ENCODE measurements at regions not wholly inside any gene's neighbourhood (a gene's known extent, or its start where the extent isn't known, plus 50 kb on each side); places are given as distances from the start of the nearest gene placed in this dataset.

DNA sequence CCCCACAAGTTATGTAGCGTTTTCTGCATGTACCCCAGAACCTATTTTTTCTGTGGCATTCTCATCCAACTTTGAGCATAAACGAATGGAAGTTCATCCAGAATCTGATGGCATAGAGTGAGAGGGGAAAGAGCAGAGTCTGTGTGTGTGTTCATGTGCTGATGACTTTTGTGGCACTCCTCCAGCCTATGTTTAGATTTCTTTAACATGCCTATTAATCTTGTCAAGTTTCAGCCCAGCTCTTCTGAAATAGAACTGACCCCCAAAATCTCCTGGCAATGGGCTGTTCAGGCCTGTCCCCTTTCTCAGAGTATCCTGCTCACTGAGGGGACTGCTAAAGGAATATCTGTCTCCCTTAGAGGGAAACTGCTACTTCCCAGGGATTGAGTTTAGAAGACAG is 56.4 kb upstream of the NEO1 start:
- H3K4me1 ChIP-seq (ENCODE audit: low read depth): peaks cover 9% of the 10 kb centered on the region
- H3K36me3 ChIP-seq: no peaks in the 10 kb centered on the region
- no peak overlapping the region for H3K27ac ChIP-seq
- H3K4me3 ChIP-seq: no peak overlapping the region
- H3K9me3 ChIP-seq (ENCODE audit: low read depth): no peaks in the 10 kb centered on the region
- no peak for TF ChIP-seq CTCF (IDR thresholded peaks at IDR 0.05; ENCODE audit: low read depth, low read length)
- DNase-seq (ENCODE audit: low read depth in 1 of 2, low spot score in 1 of 2): no peak
- no peaks in the 10 kb centered on the region for H3K27me3 ChIP-seq

DNA sequence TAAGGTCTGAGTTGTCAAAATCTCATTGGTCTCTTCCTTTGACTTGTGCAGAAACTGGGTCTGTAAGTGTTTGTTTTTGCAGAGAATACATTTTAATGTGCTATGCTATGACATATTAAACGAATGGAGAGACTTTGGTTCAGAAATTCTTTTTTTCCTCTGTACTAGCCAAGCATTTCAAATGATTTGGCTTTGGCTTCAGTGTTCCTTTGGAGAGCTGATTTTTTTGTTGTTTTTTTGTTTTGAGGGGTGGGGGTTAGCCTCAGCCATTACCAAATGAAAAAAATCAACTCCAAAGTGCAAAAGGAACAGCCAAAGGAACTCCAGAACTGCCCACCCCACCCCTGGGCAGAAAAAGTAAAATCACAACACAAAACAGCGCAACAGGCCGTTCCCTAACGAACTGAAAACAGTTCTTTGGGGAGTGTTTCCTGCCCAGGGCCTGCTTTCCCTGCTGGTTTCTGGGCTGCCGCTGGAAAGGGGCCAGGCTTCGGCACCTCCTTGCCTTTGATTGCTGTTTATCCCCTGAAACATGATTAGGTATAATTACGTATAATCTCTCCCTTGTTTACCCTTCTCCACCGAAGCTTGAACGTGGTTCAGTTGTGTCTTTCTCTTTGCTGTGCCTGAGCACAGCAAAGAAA is 57.6 kb upstream of the NEO1 start:
- no peaks in the 10 kb centered on the region for H3K9me3 ChIP-seq (ENCODE audit: low read depth)
- DNase-seq (ENCODE audit: low read depth in 1 of 2, low spot score in 1 of 2): peak in 1 of 2 donors; percentile 43
- no peaks in the 10 kb centered on the region for H3K27me3 ChIP-seq
- no peak overlapping the region for H3K4me3 ChIP-seq
- TF ChIP-seq CTCF (IDR thresholded peaks at IDR 0.05; ENCODE audit: low read depth, low read length): no peak
- peaks cover 9% of the 10 kb centered on the region for H3K4me1 ChIP-seq (ENCODE audit: low read depth)
- no peaks in the 10 kb centered on the region for H3K36me3 ChIP-seq
- no peak overlapping the region for H3K27ac ChIP-seq

GRCh38 chr15:72992841-72993252 is 59.4 kb upstream of the NEO1 start:
- Histone ChIP-seq H3K4me1 (ENCODE audit: low read depth) (peaks cover 9% of the 10 kb centered on the region), H3K27me3 (no peaks in the 10 kb centered on the region), H3K9me3 (ENCODE audit: low read depth) (no peaks in the 10 kb centered on the region), H3K4me3 (no peak overlapping the region), H3K36me3 (no peaks in the 10 kb centered on the region), H3K27ac (no peak overlapping the region)
- DNase-seq (ENCODE audit: low read depth in 1 of 2, low spot score in 1 of 2): peak in 1 of 2 donors; percentile 67
- no peak for TF ChIP-seq CTCF (IDR thresholded peaks at IDR 0.05; ENCODE audit: low read depth, low read length)

GRCh38 chr15:72991026-72991425 is 61.2 kb upstream of the NEO1 start:
- H3K9me3 ChIP-seq (ENCODE audit: low read depth): no peaks in the 10 kb centered on the region
- no peaks in the 10 kb centered on the region for H3K27me3 ChIP-seq
- H3K36me3 ChIP-seq: no peaks in the 10 kb centered on the region
- H3K27ac ChIP-seq: no peak overlapping the region
- peak in 1 of 2 donors; percentile 40 for DNase-seq (ENCODE audit: low read depth in 1 of 2, low spot score in 1 of 2)
- H3K4me1 ChIP-seq (ENCODE audit: low read depth): peaks cover 3% of the 10 kb centered on the region
- no peak overlapping the region for H3K4me3 ChIP-seq
- no peak for TF ChIP-seq CTCF (IDR thresholded peaks at IDR 0.05; ENCODE audit: low read depth, low read length)

DNA sequence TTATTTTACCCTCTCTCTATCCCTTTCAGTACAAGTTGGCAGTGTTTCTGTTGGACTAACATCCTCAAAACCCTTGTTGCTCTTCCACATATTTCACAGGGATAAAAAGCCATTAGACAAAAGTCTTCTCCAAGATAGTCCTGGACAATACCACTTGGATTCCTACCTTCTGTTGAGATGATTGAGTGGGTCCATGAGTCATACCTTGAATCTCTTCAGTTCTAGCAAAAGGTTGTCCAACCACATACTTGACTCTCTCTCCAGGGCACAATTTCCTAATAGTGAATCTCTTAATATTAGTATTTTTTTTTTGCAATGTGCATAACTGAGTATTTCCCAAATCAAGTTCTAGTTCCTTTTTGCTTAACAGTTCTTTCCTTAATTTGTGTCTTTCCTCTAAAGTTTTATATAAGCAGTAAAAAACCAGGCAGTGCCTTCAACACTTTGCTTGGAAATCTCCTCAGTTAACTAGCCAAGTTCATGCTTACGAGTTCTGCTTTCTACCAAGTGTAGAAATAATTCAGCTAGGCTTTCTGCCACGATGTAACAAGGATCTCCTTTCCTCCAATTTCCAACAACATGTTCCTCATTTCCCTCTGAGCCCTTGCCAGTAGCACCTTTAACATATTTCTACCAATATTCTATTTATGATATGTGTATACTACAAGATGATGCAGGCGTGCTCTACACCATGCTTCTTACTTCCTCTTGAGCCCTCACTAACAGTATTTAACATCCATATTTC is 68.3 kb upstream of the NEO1 start:
- Histone ChIP-seq H3K27me3 (no peaks in the 10 kb centered on the region), H3K4me3 (no peak overlapping the region), H3K27ac (no peak overlapping the region), H3K4me1 (ENCODE audit: low read depth) (no peaks in the 10 kb centered on the region), H3K36me3 (no peaks in the 10 kb centered on the region), H3K9me3 (ENCODE audit: low read depth) (no peaks in the 10 kb centered on the region)
- no peak for DNase-seq (ENCODE audit: low read depth in 1 of 2, low spot score in 1 of 2)
- no peak for TF ChIP-seq CTCF (IDR thresholded peaks at IDR 0.05; ENCODE audit: low read depth, low read length)
